GM12891 (cell line): ENCODE measurements at regions not wholly inside any gene's neighbourhood (a gene's known extent, or its start where the extent isn't known, plus 50 kb on each side); places are given as distances from the start of the nearest gene placed in this dataset.

Experiments used
- POLR2A ChIP-seq: IDR thresholded peaks from 2 replicates; pipeline ENCODE4 v1.6.1; 2011; ENCODE audit warnings: low read depth, low read length, control low read depth
- POLR2AphosphoS5 ChIP-seq: IDR thresholded peaks from 2 replicates; pipeline ENCODE4 v1.6.1; 2011; ENCODE audit warnings: low read depth, low read length, control low read depth
- SPI1 ChIP-seq: IDR thresholded peaks from 2 replicates; pipeline ENCODE4 v1.6.1; 2011; ENCODE audit warnings: low read depth, low read length, control low read depth
- TAF1 ChIP-seq: IDR thresholded peaks from 2 replicates; pipeline ENCODE4 v1.6.1; 2011; ENCODE audit warnings: low read depth, low read length, control low read depth

DNA sequence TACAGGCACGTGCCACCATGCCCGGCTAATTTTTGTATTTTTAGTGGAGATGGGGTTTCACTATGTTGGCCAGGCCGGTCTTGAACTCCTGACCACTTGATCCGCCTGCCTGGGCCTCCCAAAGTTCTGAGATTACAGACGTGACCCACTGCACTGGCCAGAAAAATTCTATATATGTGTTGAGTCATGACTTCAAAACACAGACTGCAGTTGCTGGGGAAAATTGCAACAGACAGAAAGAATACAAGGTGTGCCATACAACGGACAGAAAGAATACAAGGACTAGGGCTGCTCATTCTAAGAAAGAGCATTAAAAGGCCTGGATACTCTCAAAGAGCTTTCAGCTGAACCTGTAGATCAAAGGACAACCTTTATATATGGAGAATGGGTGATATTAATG is 109.6 kb upstream of the ACSL4 start:
- TF ChIP-seq TAF1, result no peak
- no peak for TF ChIP-seq POLR2AphosphoS5
- no peak for TF ChIP-seq POLR2A
- no peak for TF ChIP-seq SPI1
